HG02763 (cell line): ENCODE measurements at regions not wholly inside any gene's neighbourhood (a gene's known extent, or its start where the extent isn't known, plus 50 kb on each side); places are given as distances from the start of the nearest gene placed in this dataset.
"Not testable (repeated sequence)": the region's sequence is repeated elsewhere in the genome, so short reads cannot be mapped to it uniquely, and the experiment has no call there.

ENCODE experiments used
- ATAC-seq: cut with Tn5 transposase; IDR thresholded peaks from one replicate; pipeline ENCODE4 v1.9.1; 2021; ENCODE audit warnings: mild to moderate bottlenecking, moderate library complexity; ENCODE audit not compliant: unreplicated experiment

GRCh38 chr6:134421501-134421900 lies 103.6 kb upstream of the SGK1 start:
- ATAC-seq, result no peak

DNA sequence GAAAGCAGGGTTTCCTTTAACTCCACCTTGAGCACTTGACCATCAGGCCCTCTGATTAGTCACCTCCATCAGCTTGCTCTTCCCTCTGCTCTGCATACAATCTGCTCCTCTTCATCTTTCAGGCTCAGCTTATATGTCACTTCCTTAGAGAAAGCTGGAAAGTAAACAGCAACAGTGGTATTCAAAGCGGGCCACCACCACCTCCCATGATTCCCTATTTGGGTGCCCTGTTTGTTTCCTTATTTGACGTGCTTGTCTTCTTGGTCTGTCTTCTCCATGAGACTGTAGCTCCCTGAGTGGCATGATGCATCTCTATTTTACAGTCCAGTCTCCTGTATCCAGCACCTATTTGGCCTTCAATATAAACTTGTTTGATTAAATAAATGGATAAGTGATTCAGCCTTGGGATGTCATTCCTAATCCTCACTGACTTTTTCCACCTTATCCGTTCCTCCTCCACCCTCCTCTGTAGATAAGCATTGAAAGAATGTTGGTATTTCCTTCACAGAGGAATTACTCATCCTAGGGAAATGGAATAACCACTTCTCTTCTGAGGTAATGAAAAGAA lies 102.8 kb upstream of the SGK1 start:
- no peak for ATAC-seq

- no peak for ATAC-seq
These were observed 101.8 kb upstream of the SGK1 start for GRCh38 chr6:134419716-134420115.

DNA sequence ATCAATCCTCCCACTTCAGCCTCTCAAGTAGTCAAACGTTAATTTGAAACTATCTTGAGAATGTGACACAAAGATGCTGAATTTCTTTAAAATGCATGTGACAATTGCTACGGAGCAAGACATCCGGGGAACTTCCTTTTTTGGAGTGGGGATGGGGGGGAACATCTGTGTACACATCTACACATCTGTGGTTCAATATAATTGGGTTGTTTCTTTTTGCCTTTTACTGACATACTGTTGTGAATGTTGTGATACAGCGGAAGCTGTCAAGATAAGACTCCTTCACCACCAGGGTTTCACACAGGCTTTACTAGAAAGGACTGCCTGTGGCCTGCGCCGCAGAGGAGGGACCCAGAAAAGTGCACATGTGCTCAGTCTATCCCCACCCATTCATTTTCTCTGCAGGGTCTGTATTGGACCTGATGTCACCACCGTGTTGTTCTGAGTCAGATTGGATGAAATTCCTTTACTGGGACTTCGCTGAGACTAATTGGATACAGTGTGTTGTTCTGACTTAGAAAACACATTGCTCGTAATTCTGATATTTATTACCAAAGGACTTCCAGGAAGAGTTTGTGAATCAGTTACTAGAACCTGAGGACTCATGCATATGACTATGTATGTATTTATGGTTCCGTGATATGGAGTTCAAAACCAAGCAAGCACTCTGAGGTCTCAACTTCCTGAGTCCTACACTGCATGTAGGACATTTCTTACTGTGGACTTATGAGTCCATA lies 98.7 kb upstream of the SGK1 start:
- ATAC-seq, result no peak

GRCh38 chr6:134415656-134416055 lies 97.7 kb upstream of the SGK1 start:
- no peak for ATAC-seq

GRCh38 chr6:134415194-134415593 lies 97.3 kb upstream of the SGK1 start:
- ATAC-seq, result no peak

- ATAC-seq, result no peak
These were observed 96.9 kb upstream of the SGK1 start for GRCh38 chr6:134414793-134415192.

GRCh38 chr6:134413241-134413643 lies 95.3 kb upstream of the SGK1 start:
- no peak for ATAC-seq

- no peak for ATAC-seq
These were observed 92.6 kb upstream of the SGK1 start for GRCh38 chr6:134410541-134410940.

GRCh38 chr6:134407791-134408190 lies 89.9 kb upstream of the SGK1 start:
- no peak for ATAC-seq

GRCh38 chr6:134406311-134406710 lies 88.4 kb upstream of the SGK1 start:
- ATAC-seq, result no peak

GRCh38 chr6:134405386-134406087 lies 87.6 kb upstream of the SGK1 start:
- no peak for ATAC-seq

DNA sequence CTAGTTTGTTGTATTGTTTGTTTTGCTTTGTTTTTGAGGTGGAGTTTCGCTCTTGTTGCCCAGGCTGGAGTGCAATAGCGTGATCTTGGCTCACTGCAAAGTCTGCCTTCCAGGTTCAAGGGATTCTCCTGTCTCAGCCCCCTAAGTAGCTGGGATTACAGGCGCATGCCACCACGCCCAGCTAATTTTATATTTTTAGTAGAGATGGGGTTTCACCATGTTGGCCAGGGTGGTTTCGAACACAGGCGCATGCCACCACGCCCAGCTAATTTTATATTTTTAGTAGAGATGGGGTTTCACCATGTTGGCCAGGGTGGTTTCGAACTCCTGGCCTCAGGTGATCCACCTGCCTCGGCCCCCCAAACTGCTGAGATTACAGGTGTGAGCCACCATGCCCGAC lies 85.4 kb upstream of the SGK1 start:
- not testable (repeated sequence) for ATAC-seq

DNA sequence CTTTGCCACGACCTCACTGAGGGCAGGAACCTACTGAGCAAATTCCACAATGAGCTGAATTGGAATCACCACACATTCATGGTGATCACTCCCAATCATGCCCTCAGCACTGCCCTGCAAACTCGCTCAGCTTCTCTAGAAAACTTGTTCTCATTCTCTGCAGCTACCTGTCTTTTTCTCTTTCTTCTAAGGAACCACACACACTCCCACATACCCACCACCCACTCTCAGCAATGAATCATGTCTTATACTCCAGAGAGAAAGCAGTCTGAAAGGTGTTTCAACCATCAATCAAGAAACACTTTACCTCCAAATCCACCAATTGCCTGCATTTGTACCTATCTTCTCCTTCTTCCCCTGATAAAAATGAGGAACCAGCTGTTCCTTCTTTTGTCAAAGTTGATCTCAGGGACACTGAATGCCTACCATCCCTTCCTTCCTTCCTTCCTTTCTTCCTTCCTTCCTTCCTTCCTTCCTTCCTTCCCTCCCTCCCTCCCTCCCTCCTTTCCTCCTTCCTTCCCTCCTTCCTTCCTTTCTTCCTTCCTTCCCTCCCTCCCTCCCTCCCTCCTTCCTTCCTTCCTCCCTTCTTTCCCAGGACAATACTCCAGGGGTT lies 84.6 kb upstream of the SGK1 start:
- no peak for ATAC-seq

DNA sequence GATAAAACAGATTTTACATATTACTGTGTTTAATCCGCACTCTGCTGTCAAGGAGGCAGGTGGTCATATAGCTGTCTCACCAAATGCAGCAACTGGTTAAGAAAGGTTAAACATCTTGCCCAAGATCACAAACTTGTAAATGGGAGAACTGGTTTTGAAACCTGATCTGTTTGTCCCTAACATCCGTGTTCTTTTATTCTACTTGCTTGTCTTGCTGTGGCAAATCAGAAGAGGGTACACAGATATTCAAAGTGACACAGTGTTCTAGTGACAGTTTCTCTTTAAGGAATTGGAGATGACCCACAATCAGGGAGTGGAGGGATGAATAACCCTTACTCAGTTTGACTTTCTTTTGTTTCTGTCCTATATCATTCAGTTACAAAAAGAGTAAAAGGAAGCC lies 83.0 kb upstream of the SGK1 start:
- ATAC-seq, result no peak

GRCh38 chr6:134398453-134398852 lies 80.5 kb upstream of the SGK1 start:
- no peak for ATAC-seq

DNA sequence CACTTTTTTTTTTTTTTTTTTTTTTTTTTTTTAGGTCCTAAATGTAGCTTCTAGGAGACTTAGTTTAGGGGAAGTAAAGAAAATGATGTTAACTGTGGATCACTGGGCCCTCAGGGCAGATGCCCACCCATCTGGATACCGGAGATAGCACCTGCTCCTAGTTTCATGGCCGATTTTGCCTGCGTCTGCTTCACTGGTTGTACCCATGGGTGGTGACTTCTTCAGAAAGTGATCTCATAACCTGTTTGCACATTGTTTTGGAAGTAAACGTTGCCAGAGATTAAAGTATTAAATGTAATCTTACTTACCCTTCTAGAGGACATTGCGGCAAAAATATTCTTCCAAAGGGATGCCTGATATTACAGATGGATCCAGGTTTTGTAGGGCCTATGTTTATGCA lies 79.8 kb upstream of the SGK1 start:
- ATAC-seq, result no peak

DNA sequence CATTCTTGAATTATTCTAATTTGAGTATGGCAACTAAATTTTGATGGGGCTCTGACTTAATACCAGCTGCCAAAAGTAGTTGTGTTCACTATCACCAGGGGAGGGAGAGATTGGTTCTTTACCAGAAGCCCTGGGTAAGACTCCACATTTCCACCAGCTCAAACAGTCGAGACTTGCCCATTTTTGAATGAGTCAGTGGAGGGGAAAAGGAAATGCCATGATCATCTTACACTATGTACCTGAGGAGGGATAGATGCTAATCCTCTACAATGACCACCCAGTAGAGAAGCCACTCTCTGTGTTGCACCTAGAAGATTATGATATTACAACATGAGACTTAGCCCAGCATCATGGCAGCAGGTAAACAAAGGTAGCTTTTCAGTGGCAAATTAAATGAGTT lies 77.0 kb upstream of the SGK1 start:
- no peak for ATAC-seq

DNA sequence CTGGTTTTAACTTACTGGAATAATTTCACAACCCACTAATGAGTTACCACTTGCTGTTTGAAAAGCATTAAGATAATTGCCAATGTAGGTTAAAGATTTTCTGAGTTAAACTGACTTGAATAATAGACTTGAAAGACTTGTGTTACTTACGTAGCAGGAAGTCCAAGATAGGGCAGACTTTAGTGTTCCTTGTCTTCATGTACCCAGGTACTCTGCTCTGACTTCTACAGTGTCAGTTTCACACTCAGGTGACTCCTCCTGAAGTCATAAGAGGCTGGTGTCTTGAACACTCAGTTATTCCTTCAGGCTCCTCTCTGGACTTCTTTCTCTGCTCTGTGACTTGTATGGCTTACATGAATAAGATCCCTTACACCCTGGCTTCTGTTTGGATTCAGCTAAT lies 76.3 kb upstream of the SGK1 start:
- no peak for ATAC-seq

- no peak for ATAC-seq
These were observed 73.3 kb upstream of the SGK1 start for GRCh38 chr6:134391205-134391604.

DNA sequence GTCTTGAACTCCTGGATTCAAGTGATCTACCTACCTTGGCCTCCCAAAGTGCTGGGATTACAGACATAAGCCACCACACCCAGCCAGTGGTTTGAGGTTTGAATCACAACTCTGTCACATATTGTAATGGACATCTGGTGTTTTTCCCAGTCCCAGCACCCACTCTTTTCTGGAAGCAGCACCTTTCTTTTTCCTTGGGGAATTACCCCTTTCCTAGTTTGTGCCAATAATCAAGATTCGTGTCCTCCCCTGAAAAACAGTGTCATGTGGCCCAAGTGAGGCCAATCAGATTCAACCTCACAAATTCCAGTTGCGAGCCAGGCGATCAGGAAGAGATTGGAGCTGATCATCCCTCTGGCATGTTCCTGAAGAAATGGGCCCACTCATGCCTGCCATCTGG lies 71.7 kb upstream of the SGK1 start:
- ATAC-seq, result no peak

- no peak for ATAC-seq
These were observed 71.2 kb upstream of the SGK1 start for GRCh38 chr6:134389129-134389528.
